Activated CD4-positive, alpha-beta T cell treated with anti-CD3 and anti-CD28 coated beads, Interleukin-2, amount 50 U/mL, for 16 hours (primary cell): ENCODE measurements at regions not wholly inside any gene's neighbourhood (a gene's known extent, or its start where the extent isn't known, plus 50 kb on each side); places are given as distances from the start of the nearest gene placed in this dataset.
"Not testable (repeated sequence)": the region's sequence is repeated elsewhere in the genome, so short reads cannot be mapped to it uniquely, and the experiment has no call there.

Experiments
- DNase-seq: peaks from one replicate; pipeline ENCODE4 v3.0.0-alpha.2; 2020

GRCh38 chr2:195451160-195451559 lies 205.9 kb upstream of the SLC39A10 start:
- no peak for DNase-seq

GRCh38 chr2:195450552-195451113 lies 206.4 kb upstream of the SLC39A10 start:
- DNase-seq: no peak

GRCh38 chr2:195447323-195447975 lies 209.6 kb upstream of the SLC39A10 start:
- no peak for DNase-seq

- DNase-seq: no peak
Measured at GRCh38 chr2:195445639-195446038, 211.4 kb upstream of the SLC39A10 start.

- no peak for DNase-seq
Measured at GRCh38 chr2:195443926-195444325, 213.1 kb upstream of the SLC39A10 start.

GRCh38 chr2:195442458-195443175 lies 214.4 kb upstream of the SLC39A10 start:
- peak; percentile 31 for DNase-seq

GRCh38 chr2:195438692-195439091 lies 218.3 kb upstream of the SLC39A10 start:
- DNase-seq: no peak

- DNase-seq: no peak
Measured at GRCh38 chr2:195437521-195437920, 219.5 kb upstream of the SLC39A10 start.

GRCh38 chr2:195434346-195434745 lies 222.7 kb upstream of the SLC39A10 start:
- DNase-seq: no peak

GRCh38 chr2:195433729-195434128 lies 223.3 kb upstream of the SLC39A10 start:
- not testable (repeated sequence) for DNase-seq

- DNase-seq: no peak
Measured at GRCh38 chr2:195428673-195429072, 228.4 kb upstream of the SLC39A10 start.

- no peak for DNase-seq
Measured at GRCh38 chr2:195425328-195425727, 231.7 kb upstream of the SLC39A10 start.

- no peak for DNase-seq
Measured at GRCh38 chr2:195419033-195419432, 238.0 kb upstream of the SLC39A10 start.

GRCh38 chr2:195414537-195415100 lies 242.4 kb upstream of the SLC39A10 start:
- no peak for DNase-seq

GRCh38 chr2:195413944-195414343 lies 243.1 kb upstream of the SLC39A10 start:
- no peak for DNase-seq

- no peak for DNase-seq
Measured at GRCh38 chr2:195413422-195413821, 243.6 kb upstream of the SLC39A10 start.

- no peak for DNase-seq
Measured at GRCh38 chr2:195411219-195411687, 245.8 kb upstream of the SLC39A10 start.

GRCh38 chr2:195410074-195410671 lies 246.9 kb upstream of the SLC39A10 start:
- DNase-seq: no peak

- DNase-seq: no peak
Measured at GRCh38 chr2:195408811-195409210, 248.2 kb upstream of the SLC39A10 start.

GRCh38 chr2:195408196-195408595 lies 248.8 kb upstream of the SLC39A10 start:
- no peak for DNase-seq

- DNase-seq: no peak
Measured at GRCh38 chr2:195407783-195408182, 249.2 kb upstream of the SLC39A10 start.

- peak; percentile 23 for DNase-seq
Measured at GRCh38 chr2:195406886-195407603, 250.0 kb upstream of the SLC39A10 start.

- no peak for DNase-seq
Measured at GRCh38 chr2:195404651-195405050, 252.4 kb upstream of the SLC39A10 start.
